HCT116 (cell line): ENCODE measurements at regions not wholly inside any gene's neighbourhood (a gene's known extent, or its start where the extent isn't known, plus 50 kb on each side); places are given as distances from the start of the nearest gene placed in this dataset.

Experiments
- ATF3 ChIP-seq: IDR thresholded peaks from 2 replicates; pipeline ENCODE4 v1.6.1; 2012
- CEBPB ChIP-seq: IDR thresholded peaks from 2 replicates; pipeline ENCODE4 v1.6.1; 2012; ENCODE audit warnings: low read depth
- CTCF ChIP-seq, 3 experiments: fragments of 200-600 bp in 1 of 3; sonication (generic) in 1 of 3; IDR thresholded peaks in 2 of 3; conservative IDR thresholded peaks in 1 of 3; 2 replicates each; pipeline ENCODE4 v1.5.1; 2012 to 2017; ENCODE audit warnings: low read depth in 2 of 3, low read length in 2 of 3, antibody characterized with exemption in 1 of 3, borderline replicate concordance in 1 of 3, control low read depth in 1 of 3, mild to moderate bottlenecking in 1 of 3, mixed read lengths in 1 of 3, mixed run types in 1 of 3, moderate library complexity in 1 of 3; ENCODE audit not compliant: insufficient read depth in 1 of 3
- ELF1 ChIP-seq: IDR thresholded peaks from 2 replicates; pipeline ENCODE4 v1.6.1; 2012; ENCODE audit warnings: low read depth, borderline replicate concordance
- EZH2 ChIP-seq: fragments of 200-600 bp; sonication (generic); IDR thresholded peaks from 2 replicates; pipeline ENCODE4 v1.6.1; 2017; ENCODE audit warnings: antibody characterized with exemption, mixed run types
- FOSL1 ChIP-seq: IDR thresholded peaks from 2 replicates; pipeline ENCODE4 v1.6.1; 2012; ENCODE audit warnings: low read depth
- MAX ChIP-seq: IDR thresholded peaks from 2 replicates; pipeline ENCODE4 v1.6.1; 2012
- POLR2A ChIP-seq: IDR thresholded peaks from 2 replicates; pipeline ENCODE4 v1.7.0; 2011; ENCODE audit warnings: borderline replicate concordance; ENCODE audit not compliant: insufficient read depth, insufficient read length; ENCODE audit errors: extremely low read depth
- POLR2AphosphoS5 ChIP-seq: IDR thresholded peaks from 2 replicates; pipeline ENCODE4 v1.6.1; 2011; ENCODE audit warnings: mild to moderate bottlenecking, low read depth, low read length, moderate library complexity
- RAD21 ChIP-seq: IDR thresholded peaks from 2 replicates; pipeline ENCODE4 v1.6.1; 2012; ENCODE audit warnings: low read depth, mild to moderate bottlenecking
- REST ChIP-seq: IDR thresholded peaks from 2 replicates; pipeline ENCODE4 v1.6.1; 2012; ENCODE audit warnings: low read depth
- SIN3A ChIP-seq: IDR thresholded peaks from 2 replicates; pipeline ENCODE4 v1.6.1; 2012; ENCODE audit warnings: low read depth
- ZFX ChIP-seq: fragments of 450-650 bp; IDR thresholded peaks from 2 replicates; pipeline ENCODE4 v1.6.1; 2017

GRCh38 chr2:120600335-120600734 is 135.3 kb upstream of the GLI2 start:
- TF ChIP-seq CTCF (IDR thresholded peaks at IDR 0.05 in 2 of 3, conservative IDR thresholded peaks at IDR 0.05 in 1 of 3; ENCODE audit: borderline replicate concordance in 1 of 3, insufficient read depth in 1 of 3, low read depth in 2 of 3, low read length in 2 of 3) (no peak), CEBPB (no peak), POLR2A (no peak), EZH2 (no peak), ATF3 (no peak), SIN3A (no peak), ELF1 (no peak), RAD21 (no peak), REST (no peak), MAX (no peak), ZFX (no peak), FOSL1 (no peak), POLR2AphosphoS5 (no peak)
